H1 (cell line): ENCODE measurements at regions not wholly inside any gene's neighbourhood (a gene's known extent, or its start where the extent isn't known, plus 50 kb on each side); places are given as distances from the start of the nearest gene placed in this dataset.
"Not testable (repeated sequence)": the region's sequence is repeated elsewhere in the genome, so short reads cannot be mapped to it uniquely, and the experiment has no call there.

Experiments
- CTCF ChIA-PET: fragments of 300-600 bp; sonication (Branson Sonifier 250); formaldehyde crosslinking; loops from one replicate; lab custom pipeline; 2021; ENCODE audit not compliant: partially characterized antibody; lab: Charles Lee
- POLR2A ChIA-PET: fragments of 300-600 bp; sonication (Branson Sonifier 250); formaldehyde crosslinking; loops from one replicate; lab custom pipeline; 2021; ENCODE audit warnings: inconsistent platforms; ENCODE audit not compliant: partially characterized antibody; lab: Charles Lee
- DNase-seq, 2 experiments: peaks; one replicate each; pipeline versions ENCODE4 v3.0.0 to v3.0.0-alpha.2; 2010 to 2022; ENCODE audit warnings: low spot score in 2 of 2, low read depth in 1 of 2, mixed read lengths in 1 of 2
- FAIRE-seq: peaks from 2 replicates; lab custom pipeline; 2011; peaks lifted over from hg19 to GRCh38; lab: Jason Lieb, UNC
- H2AFZ ChIP-seq: 2 replicates; pipeline ENCODE4 v1.8.1; 2012; ENCODE audit warnings: low read length, inconsistent platforms
- H2AK5ac ChIP-seq: 2 replicates; pipeline ENCODE4 v1.6.1; 2013; ENCODE audit warnings: low read depth, low read length
- H2BK120ac ChIP-seq: replicated peaks from 2 replicates; pipeline ENCODE3; 2013; ENCODE audit warnings: low read depth, low read length, inconsistent platforms
- H2BK12ac ChIP-seq: 2 replicates; pipeline ENCODE4 v1.6.1; 2013; ENCODE audit warnings: low read depth, low read length
- H2BK15ac ChIP-seq: 2 replicates; pipeline ENCODE4 v1.6.1; 2013; ENCODE audit warnings: low read length
- H2BK20ac ChIP-seq: 2 replicates; pipeline ENCODE4 v1.6.1; 2013; ENCODE audit warnings: low read length
- H2BK5ac ChIP-seq: 2 replicates; pipeline ENCODE4 v1.6.1; 2013; ENCODE audit warnings: low read depth, low read length
- H3K14ac ChIP-seq: 2 replicates; pipeline ENCODE4 v1.6.1; 2013; ENCODE audit warnings: inconsistent platforms; ENCODE audit not compliant: insufficient read length
- H3K18ac ChIP-seq: 2 replicates; pipeline ENCODE4 v1.6.1; 2013; ENCODE audit warnings: low read length; ENCODE audit errors: extremely low read depth
- H3K23ac ChIP-seq: 2 replicates; pipeline ENCODE4 v1.6.1; 2013; ENCODE audit warnings: inconsistent platforms; ENCODE audit not compliant: insufficient read length
- H3K23me2 ChIP-seq: 2 replicates; pipeline ENCODE4 v1.6.1; 2013; ENCODE audit warnings: low read depth, low read length
- H3K27ac ChIP-seq: 2 replicates; pipeline ENCODE4 v1.6.1; 2011; ENCODE audit warnings: low read depth, low read length, inconsistent platforms
- H3K27me3 ChIP-seq, 4 experiments: replicated peaks in 1 of 4; 1 replicate in 1 of 4; 2 replicates in 3 of 4; pipeline versions ENCODE4 v1.6.1 to v1.8.1; 2011 to 2013; ENCODE audit warnings: low read length in 3 of 4, mild to moderate bottlenecking in 3 of 4, inconsistent platforms in 2 of 4, mixed read lengths in 2 of 4, moderate library complexity in 1 of 4; ENCODE audit not compliant: control insufficient read depth in 3 of 4, insufficient read depth in 3 of 4; ENCODE audit errors: extremely low read depth in 1 of 4
- H3K36me3 ChIP-seq, 4 experiments: 2 replicates each; pipeline versions ENCODE4 v1.6.1 to v1.8.1; 2011 to 2013; ENCODE audit warnings: mild to moderate bottlenecking in 4 of 4, low read length in 3 of 4, moderate library complexity in 2 of 4, control low read depth in 1 of 4, inconsistent platforms in 1 of 4; ENCODE audit not compliant: insufficient read depth in 4 of 4, control insufficient read depth in 2 of 4
- H3K4ac ChIP-seq: replicated peaks from 2 replicates; pipeline ENCODE3; 2013; ENCODE audit warnings: low read length, low read depth, mixed read lengths, inconsistent platforms; ENCODE audit not compliant: insufficient read length
- H3K4me1 ChIP-seq, 4 experiments: replicated peaks in 1 of 4; 1 replicate in 1 of 4; 2 replicates in 3 of 4; pipeline versions ENCODE4 v1.6.1 to v1.8.1; 2011 to 2013; ENCODE audit warnings: low read length in 3 of 4, inconsistent platforms in 2 of 4, mixed read lengths in 1 of 4; ENCODE audit not compliant: insufficient read depth in 4 of 4, control insufficient read depth in 3 of 4
- H3K4me2 ChIP-seq, 2 experiments: 2 replicates each; pipeline versions ENCODE4 v1.6.1 to v1.8.1; 2011 to 2013; ENCODE audit warnings: low read depth in 2 of 2, low read length in 2 of 2, control low read depth in 1 of 2, inconsistent platforms in 1 of 2, mild to moderate bottlenecking in 1 of 2; ENCODE audit not compliant: insufficient read depth in 1 of 2
- H3K4me3 ChIP-seq, 4 experiments: fragments of 200-600, 300-600 bp in 1 of 4; sonication (generic), shearing (Covaris generic), sonication (Bioruptor Twin) in 1 of 4; 2 replicates each; pipeline versions ENCODE4 v1.5.1 to v1.8.1; 2011 to 2016; ENCODE audit warnings: low read length in 4 of 4, low read depth in 3 of 4, control low read depth in 2 of 4, inconsistent platforms in 2 of 4, mild to moderate bottlenecking in 2 of 4, mixed read lengths in 1 of 4, moderate library complexity in 1 of 4; ENCODE audit not compliant: insufficient read depth in 2 of 4; ENCODE audit errors: extremely low read depth in 1 of 4
- H3K56ac ChIP-seq: replicated peaks from 2 replicates; pipeline ENCODE3; 2013; ENCODE audit warnings: low read depth, mild to moderate bottlenecking, mixed read lengths, low read length, inconsistent platforms; ENCODE audit not compliant: insufficient read length
- H3K79me1 ChIP-seq: 2 replicates; pipeline ENCODE4 v1.6.1; 2013; ENCODE audit warnings: low read depth, low read length, control low read depth
- H3K79me2 ChIP-seq, 2 experiments: 2 replicates each; pipeline versions ENCODE4 v1.6.1 to v1.8.1; 2012 to 2013; ENCODE audit warnings: low read length in 2 of 2, mild to moderate bottlenecking in 2 of 2, inconsistent platforms in 1 of 2; ENCODE audit not compliant: insufficient read depth in 2 of 2, control insufficient read depth in 1 of 2
- H3K9ac ChIP-seq, 4 experiments: replicated peaks in 1 of 4; 1 replicate in 1 of 4; 2 replicates in 3 of 4; pipeline versions ENCODE4 v1.6.1 to v1.8.1; 2011 to 2013; ENCODE audit warnings: low read depth in 3 of 4, low read length in 3 of 4, control low read depth in 2 of 4, mild to moderate bottlenecking in 2 of 4, moderate library complexity in 2 of 4, inconsistent platforms in 1 of 4; ENCODE audit errors: extremely low read depth in 1 of 4
- H3K9me3 ChIP-seq, 2 experiments: 2 replicates each; pipeline versions ENCODE4 v1.6.1 to v1.8.1; 2012 to 2013; ENCODE audit warnings: mild to moderate bottlenecking in 2 of 2, moderate library complexity in 2 of 2, control low read depth in 1 of 2, inconsistent platforms in 1 of 2, low read depth in 1 of 2, low read length in 1 of 2, mixed read lengths in 1 of 2; ENCODE audit not compliant: insufficient read depth in 2 of 2
- H4K20me1 ChIP-seq, 2 experiments: replicated peaks in 1 of 2; 2 replicates each; pipeline versions ENCODE3 to v1.8.1; 2011 to 2013; ENCODE audit warnings: inconsistent platforms in 2 of 2, low read length in 2 of 2, mild to moderate bottlenecking in 1 of 2; ENCODE audit not compliant: insufficient read depth in 2 of 2, control insufficient read depth in 1 of 2
- H4K5ac ChIP-seq: 2 replicates; pipeline ENCODE4 v1.6.1; 2013; ENCODE audit warnings: low read length, low read depth, mixed read lengths, inconsistent platforms; ENCODE audit not compliant: insufficient read length
- H4K8ac ChIP-seq: 2 replicates; pipeline ENCODE4 v1.8.0; 2013; ENCODE audit warnings: mild to moderate bottlenecking, moderate library complexity, low read length, inconsistent platforms; ENCODE audit not compliant: insufficient read depth; ENCODE audit errors: extremely low read depth
- H4K91ac ChIP-seq: replicated peaks from 2 replicates; pipeline ENCODE3; 2013; ENCODE audit warnings: low read length, mixed read lengths, inconsistent platforms; ENCODE audit not compliant: insufficient read length
- WGBS, 2 experiments: shearing (Covaris generic) in 1 of 2; methylation state at CpG; one replicate each; pipeline versions ENCODE4 v1.1.6 to v1.1.7; 2013 to 2015; ENCODE audit warnings: low lambda C conversion rate in 2 of 2, mixed read lengths in 2 of 2, inconsistent platforms in 1 of 2, low coverage in 1 of 2, missing lambda C conversion rate in 1 of 2; ENCODE audit not compliant: insufficient replicate concordance in 2 of 2, insufficient coverage in 1 of 2, insufficient read length in 1 of 2; ENCODE audit errors: extremely low coverage in 1 of 2, missing lambda C conversion rate in 1 of 2; 5-methylcytosine and 5-hydroxymethylcytosine counted together

- H2BK5ac ChIP-seq, H4K8ac ChIP-seq, H3K23ac ChIP-seq, H3K4me1 ChIP-seq, FAIRE-seq, H2AK5ac ChIP-seq, H4K20me1 ChIP-seq, H2BK15ac ChIP-seq, H2BK12ac ChIP-seq, H3K9me3 ChIP-seq, H3K4me2 ChIP-seq, POLR2A ChIA-PET, H3K79me2 ChIP-seq, H3K27me3 ChIP-seq, H2AFZ ChIP-seq, H3K9ac ChIP-seq, H3K18ac ChIP-seq, H3K36me3 ChIP-seq, H2BK20ac ChIP-seq, H3K14ac ChIP-seq, H3K23me2 ChIP-seq, H3K4me3 ChIP-seq, H3K56ac ChIP-seq, H4K91ac ChIP-seq, H3K79me1 ChIP-seq, H2BK120ac ChIP-seq, DNase-seq, H4K5ac ChIP-seq, H3K4ac ChIP-seq, H3K27ac ChIP-seq: not testable (repeated sequence)
- CTCF ChIA-PET: interaction anchor here (0.6 kb wide), 1 partner anchor 559 kb away, joined by 3 read pairs; no protein-coding TSS in a partner anchor
- 95% methylated on average over 5 of the region's 5 CpGs; no CpG with 5 or more reads in 1 of the 2 experiments for WGBS, 2 experiments
These were observed 57.1 kb upstream of the GMDS start for GRCh38 chr6:2302482-2302881.
